Endothelial cell (in vitro differentiated cells): ENCODE measurements at regions not wholly inside any gene's neighbourhood (a gene's known extent, or its start where the extent isn't known, plus 50 kb on each side); places are given as distances from the start of the nearest gene placed in this dataset.

Source experiments
- DNase-seq: peaks from one replicate; pipeline ENCODE4 v3.0.0; 2021; ENCODE audit warnings: low spot score
- H3K27ac Mint-ChIP-seq: one replicate; pipeline ENCODE4 v1.8.0; 2021; ENCODE audit warnings: mixed read lengths, inconsistent platforms; ENCODE audit not compliant: unreplicated experiment
- H3K27me3 Mint-ChIP-seq: one replicate; pipeline ENCODE4 v1.8.0; 2021; ENCODE audit warnings: mild to moderate bottlenecking, moderate library complexity, mixed read lengths, inconsistent platforms; ENCODE audit not compliant: unreplicated experiment
- H3K36me3 Mint-ChIP-seq: one replicate; pipeline ENCODE4 v1.8.0; 2021; ENCODE audit warnings: mild to moderate bottlenecking, low read depth, mixed read lengths, inconsistent platforms; ENCODE audit not compliant: unreplicated experiment
- H3K4me1 Mint-ChIP-seq: one replicate; pipeline ENCODE4 v1.8.0; 2021; ENCODE audit warnings: mild to moderate bottlenecking, mixed read lengths, inconsistent platforms; ENCODE audit not compliant: unreplicated experiment
- H3K4me3 Mint-ChIP-seq: one replicate; pipeline ENCODE4 v1.8.0; 2021; ENCODE audit warnings: mild to moderate bottlenecking, mixed read lengths, inconsistent platforms; ENCODE audit not compliant: unreplicated experiment
- H3K9me3 Mint-ChIP-seq: one replicate; pipeline ENCODE4 v1.8.0; 2021; ENCODE audit warnings: mixed read lengths, inconsistent platforms; ENCODE audit not compliant: unreplicated experiment
- TF ChIP-seq, protein P1 (sequence below): fragments of 200-600 bp; sonication (generic); IDR thresholded peaks from one replicate; pipeline ENCODE4 v1.5.0; 2021; ENCODE audit warnings: antibody characterized with exemption; ENCODE audit not compliant: unreplicated experiment

DNA sequence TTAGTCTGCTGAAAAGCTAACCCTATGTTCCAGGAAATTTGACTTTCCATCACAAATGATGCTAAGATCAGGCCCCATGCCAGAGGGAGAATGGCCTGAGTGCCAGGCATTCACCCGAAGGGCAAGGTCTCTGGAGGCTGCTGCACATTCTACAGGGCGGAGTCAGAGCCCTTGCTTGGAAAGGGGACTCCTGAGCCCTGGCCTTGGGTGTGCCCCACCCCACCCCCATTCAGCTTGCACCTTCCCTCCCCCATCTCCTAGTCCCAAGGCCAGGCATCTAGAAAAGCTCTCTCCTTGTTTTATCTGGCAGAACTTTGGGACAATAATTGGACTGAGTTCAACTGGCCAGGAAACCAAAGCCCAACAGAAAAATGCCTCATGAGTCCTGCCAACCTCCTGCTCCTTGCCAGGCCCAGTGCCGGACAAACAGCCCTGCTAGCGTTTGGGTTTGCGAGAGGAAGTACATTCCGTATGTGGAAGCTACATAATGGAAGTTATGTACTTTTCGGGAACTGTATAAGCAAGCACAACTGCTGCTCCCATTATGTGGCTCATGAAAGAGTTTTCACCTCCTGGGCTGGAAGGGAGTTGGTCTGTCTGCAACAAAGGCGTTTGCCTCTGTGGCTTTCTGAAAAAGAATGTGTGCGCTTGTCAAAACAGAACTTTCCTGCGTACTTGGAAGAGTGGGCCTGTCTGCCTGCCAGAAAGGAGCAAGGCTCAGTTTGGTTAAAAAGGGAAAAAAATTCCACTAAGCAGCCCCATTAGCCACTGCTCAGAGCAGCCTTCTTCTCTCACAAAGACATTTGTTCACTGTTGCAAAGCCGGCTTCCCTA lies 321.5 kb upstream of the CTNNB1 start:
- H3K4me1 Mint-ChIP-seq: peaks cover 15% of the 10 kb centered on the region
- DNase-seq: no peak
- no peak overlapping the region for H3K4me3 Mint-ChIP-seq
- TF ChIP-seq, protein P1, sequence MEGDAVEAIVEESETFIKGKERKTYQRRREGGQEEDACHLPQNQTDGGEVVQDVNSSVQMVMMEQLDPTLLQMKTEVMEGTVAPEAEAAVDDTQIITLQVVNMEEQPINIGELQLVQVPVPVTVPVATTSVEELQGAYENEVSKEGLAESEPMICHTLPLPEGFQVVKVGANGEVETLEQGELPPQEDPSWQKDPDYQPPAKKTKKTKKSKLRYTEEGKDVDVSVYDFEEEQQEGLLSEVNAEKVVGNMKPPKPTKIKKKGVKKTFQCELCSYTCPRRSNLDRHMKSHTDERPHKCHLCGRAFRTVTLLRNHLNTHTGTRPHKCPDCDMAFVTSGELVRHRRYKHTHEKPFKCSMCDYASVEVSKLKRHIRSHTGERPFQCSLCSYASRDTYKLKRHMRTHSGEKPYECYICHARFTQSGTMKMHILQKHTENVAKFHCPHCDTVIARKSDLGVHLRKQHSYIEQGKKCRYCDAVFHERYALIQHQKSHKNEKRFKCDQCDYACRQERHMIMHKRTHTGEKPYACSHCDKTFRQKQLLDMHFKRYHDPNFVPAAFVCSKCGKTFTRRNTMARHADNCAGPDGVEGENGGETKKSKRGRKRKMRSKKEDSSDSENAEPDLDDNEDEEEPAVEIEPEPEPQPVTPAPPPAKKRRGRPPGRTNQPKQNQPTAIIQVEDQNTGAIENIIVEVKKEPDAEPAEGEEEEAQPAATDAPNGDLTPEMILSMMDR: no peak
- no peaks in the 10 kb centered on the region for H3K36me3 Mint-ChIP-seq
- peaks cover 2% of the 10 kb centered on the region for H3K27me3 Mint-ChIP-seq
- no peak overlapping the region for H3K27ac Mint-ChIP-seq
- H3K9me3 Mint-ChIP-seq: no peaks in the 10 kb centered on the region

DNA sequence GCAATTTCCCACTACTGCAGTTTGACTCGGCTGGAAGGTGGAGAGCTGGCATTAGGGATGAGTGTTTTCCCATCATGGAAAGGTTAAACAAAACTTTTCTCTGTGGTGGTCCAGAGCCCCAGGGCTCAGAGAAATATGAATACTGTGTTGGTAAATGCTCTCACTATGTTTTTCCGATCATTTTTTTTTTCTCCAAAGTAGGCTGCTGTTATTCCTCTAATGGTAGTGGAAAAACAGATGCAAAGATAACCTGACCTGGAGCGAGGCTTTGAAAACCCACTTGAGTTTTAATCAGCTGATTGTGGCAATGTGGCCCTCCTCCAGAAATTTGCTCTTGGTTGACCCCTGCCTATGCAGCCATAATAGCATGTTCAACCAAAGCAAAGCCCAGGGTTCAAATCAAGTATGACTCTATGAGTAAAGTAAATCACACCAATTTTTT lies 320.8 kb upstream of the CTNNB1 start:
- no peaks in the 10 kb centered on the region for H3K36me3 Mint-ChIP-seq
- TF ChIP-seq, protein P1: no peak
- peaks cover 10% of the 10 kb centered on the region for H3K4me1 Mint-ChIP-seq
- no peak for DNase-seq
- no peak overlapping the region for H3K4me3 Mint-ChIP-seq
- no peaks in the 10 kb centered on the region for H3K9me3 Mint-ChIP-seq
- H3K27ac Mint-ChIP-seq: no peak overlapping the region
- H3K27me3 Mint-ChIP-seq: peaks cover 2% of the 10 kb centered on the region

DNA sequence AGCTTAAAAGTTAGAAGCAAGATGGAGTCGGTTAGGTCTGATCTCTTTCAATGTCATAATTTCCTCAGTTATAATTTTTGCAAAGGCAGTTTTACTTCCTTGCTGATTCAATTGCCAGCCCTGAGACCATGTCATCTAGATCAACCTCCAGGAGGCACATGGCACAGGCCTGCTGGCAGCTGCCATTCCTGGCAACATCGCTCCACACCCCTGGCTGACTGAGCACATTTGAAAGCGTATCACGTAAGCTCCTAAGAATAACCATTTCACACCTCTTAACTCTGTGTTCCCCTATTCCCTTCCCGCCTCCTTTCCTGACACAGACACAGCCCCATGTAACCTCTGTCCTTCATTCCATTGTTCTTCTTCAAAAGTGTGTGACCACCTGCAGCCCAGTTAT lies 313.9 kb upstream of the CTNNB1 start:
- TF ChIP-seq, protein P1: no peak
- Mint-ChIP-seq H3K27me3 (no peaks in the 10 kb centered on the region), H3K4me3 (no peak overlapping the region), H3K4me1 (no peaks in the 10 kb centered on the region), H3K36me3 (no peaks in the 10 kb centered on the region), H3K27ac (no peak overlapping the region), H3K9me3 (no peaks in the 10 kb centered on the region)
- no peak for DNase-seq

DNA sequence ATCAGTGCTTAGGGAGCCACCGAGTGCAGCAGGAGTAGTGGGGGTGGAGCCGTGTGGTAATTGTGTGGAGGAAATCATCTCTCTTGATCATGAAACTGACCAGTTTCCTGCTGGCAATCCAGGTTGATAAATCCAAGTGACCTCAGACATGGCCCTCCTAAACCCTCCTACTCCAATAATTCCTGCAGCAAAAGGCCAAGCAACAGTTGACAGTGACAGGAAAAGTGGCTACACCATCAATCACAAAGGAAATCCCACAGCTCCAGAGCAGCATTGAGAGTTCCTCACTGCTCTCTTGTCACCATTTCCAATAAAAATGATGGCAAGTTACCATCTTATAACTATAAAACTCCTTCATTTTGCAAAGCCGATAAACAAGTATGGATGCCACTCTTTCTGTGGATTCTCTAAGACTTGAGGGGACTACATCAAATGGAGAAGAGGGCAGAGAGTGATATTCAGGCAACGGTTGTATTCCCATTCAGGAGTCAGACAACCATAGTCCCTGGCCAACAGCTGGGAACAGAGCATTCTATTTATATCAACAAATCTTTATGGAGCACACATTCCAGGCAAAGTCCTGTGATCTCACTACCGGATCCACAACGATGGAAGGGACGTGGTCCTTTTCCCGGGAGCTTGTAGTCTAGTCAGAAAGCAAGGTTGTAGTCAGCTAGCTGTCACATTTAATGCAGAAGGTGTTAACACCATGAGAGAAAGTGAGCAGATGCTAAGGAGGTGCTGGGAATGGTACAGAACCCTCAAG lies 312.5 kb upstream of the CTNNB1 start:
- Mint-ChIP-seq H3K4me1 (no peaks in the 10 kb centered on the region), H3K36me3 (no peaks in the 10 kb centered on the region), H3K27ac (no peak overlapping the region), H3K4me3 (no peak overlapping the region), H3K27me3 (no peaks in the 10 kb centered on the region), H3K9me3 (no peaks in the 10 kb centered on the region)
- DNase-seq: no peak
- TF ChIP-seq, protein P1: no peak

DNA sequence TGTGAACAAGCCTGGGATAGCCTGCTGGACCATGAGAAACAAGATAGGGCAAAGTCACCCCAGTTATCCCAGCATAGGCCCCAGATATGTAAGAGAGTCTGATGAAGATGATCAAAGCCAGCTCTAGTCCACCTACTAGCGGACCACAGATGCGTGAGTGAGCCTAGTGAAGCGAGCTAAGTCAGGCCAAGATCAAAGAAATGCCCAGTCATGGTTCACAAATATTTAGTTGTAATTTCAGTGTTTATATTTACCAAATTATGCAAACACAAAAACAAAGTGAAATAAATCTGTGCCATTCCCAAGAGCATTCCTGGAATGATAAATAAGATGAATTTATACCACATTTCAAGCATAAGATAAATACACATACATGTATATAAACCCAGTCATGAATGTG lies 308.1 kb upstream of the CTNNB1 start:
- no peaks in the 10 kb centered on the region for H3K9me3 Mint-ChIP-seq
- H3K4me1 Mint-ChIP-seq: no peaks in the 10 kb centered on the region
- H3K4me3 Mint-ChIP-seq: no peak overlapping the region
- no peaks in the 10 kb centered on the region for H3K36me3 Mint-ChIP-seq
- no peak for DNase-seq
- H3K27ac Mint-ChIP-seq: no peak overlapping the region
- TF ChIP-seq, protein P1: no peak
- peaks cover 2% of the 10 kb centered on the region for H3K27me3 Mint-ChIP-seq
